ENCODE measurements at regions not wholly inside any gene's neighbourhood (a gene's known extent, or its start where the extent isn't known, plus 50 kb on each side); places are given as distances from the start of the nearest gene placed in this dataset.

DNA sequence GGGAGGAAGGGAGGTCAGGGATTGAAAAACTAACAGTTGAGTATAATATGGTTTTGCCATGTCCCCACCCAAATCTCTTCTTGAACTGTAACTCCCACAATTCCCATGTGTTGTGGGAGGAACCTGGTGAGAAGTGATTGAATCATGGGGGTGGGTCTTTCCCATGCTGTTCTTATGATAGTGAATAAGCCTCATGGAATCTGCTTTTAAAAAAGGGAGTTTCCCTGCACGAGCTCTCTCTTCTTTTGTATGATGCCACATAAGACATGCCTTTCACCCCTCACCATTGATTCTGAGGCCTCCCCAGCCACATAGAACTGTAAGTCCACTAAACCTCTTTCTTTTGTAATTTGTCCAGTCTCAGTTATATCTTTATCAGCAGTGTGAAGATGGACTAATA lies 833.4 kb upstream of the MAP3K7 start:
- H3K27me3 ChIP-seq (ENCODE audit: control insufficient read depth in 4 of 4, insufficient read depth in 4 of 4, low read length in 3 of 4), result no peaks in the 10 kb centered on the region
- peaks cover 0 to 9% (median 0%) of the 10 kb centered on the region in 4 donors for H3K9me3 ChIP-seq (ENCODE audit: control insufficient read depth in 4 of 4, low read length in 3 of 4)
- H3K9ac ChIP-seq (ENCODE audit: low read depth in 1 of 2, low read length in 2 of 2), result no peak overlapping the region
- TF ChIP-seq ATF3 (IDR thresholded peaks at IDR 0.05) (no peak), FOXA1 (IDR thresholded peaks at IDR 0.05) (no peak), RAD21 (IDR thresholded peaks at IDR 0.05) (no peak), EGR1 (IDR thresholded peaks at IDR 0.05; ENCODE audit: low read depth in 2 of 2) (no peak), SP1 (IDR thresholded peaks at IDR 0.05) (no peak), RXRA (IDR thresholded peaks at IDR 0.05) (no peak), CTCF (IDR thresholded peaks at IDR 0.05; ENCODE audit: low read depth, low read length, missing input control) (no peak), NR2F2 (IDR thresholded peaks at IDR 0.05) (no peak), TAF1 (conservative IDR thresholded peaks at IDR 0.05) (no peak), JUND (IDR thresholded peaks at IDR 0.05) (no peak), HNF4A (conservative IDR thresholded peaks at IDR 0.05) (no peak), HNF4G (IDR thresholded peaks at IDR 0.05) (no peak), FOXA2 (IDR thresholded peaks at IDR 0.05) (no peak), YY1 (IDR thresholded peaks at IDR 0.05) (no peak), GABPA (IDR thresholded peaks at IDR 0.05 in 1 of 2, conservative IDR thresholded peaks at IDR 0.05 in 1 of 2) (no peak)
- TF ChIP-seq, protein P1, sequence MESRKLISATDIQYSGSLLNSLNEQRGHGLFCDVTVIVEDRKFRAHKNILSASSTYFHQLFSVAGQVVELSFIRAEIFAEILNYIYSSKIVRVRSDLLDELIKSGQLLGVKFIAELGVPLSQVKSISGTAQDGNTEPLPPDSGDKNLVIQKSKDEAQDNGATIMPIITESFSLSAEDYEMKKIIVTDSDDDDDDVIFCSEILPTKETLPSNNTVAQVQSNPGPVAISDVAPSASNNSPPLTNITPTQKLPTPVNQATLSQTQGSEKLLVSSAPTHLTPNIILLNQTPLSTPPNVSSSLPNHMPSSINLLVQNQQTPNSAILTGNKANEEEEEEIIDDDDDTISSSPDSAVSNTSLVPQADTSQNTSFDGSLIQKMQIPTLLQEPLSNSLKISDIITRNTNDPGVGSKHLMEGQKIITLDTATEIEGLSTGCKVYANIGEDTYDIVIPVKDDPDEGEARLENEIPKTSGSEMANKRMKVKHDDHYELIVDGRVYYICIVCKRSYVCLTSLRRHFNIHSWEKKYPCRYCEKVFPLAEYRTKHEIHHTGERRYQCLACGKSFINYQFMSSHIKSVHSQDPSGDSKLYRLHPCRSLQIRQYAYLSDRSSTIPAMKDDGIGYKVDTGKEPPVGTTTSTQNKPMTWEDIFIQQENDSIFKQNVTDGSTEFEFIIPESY (IDR thresholded peaks at IDR 0.05), result no peak
- TF ChIP-seq, protein P2, sequence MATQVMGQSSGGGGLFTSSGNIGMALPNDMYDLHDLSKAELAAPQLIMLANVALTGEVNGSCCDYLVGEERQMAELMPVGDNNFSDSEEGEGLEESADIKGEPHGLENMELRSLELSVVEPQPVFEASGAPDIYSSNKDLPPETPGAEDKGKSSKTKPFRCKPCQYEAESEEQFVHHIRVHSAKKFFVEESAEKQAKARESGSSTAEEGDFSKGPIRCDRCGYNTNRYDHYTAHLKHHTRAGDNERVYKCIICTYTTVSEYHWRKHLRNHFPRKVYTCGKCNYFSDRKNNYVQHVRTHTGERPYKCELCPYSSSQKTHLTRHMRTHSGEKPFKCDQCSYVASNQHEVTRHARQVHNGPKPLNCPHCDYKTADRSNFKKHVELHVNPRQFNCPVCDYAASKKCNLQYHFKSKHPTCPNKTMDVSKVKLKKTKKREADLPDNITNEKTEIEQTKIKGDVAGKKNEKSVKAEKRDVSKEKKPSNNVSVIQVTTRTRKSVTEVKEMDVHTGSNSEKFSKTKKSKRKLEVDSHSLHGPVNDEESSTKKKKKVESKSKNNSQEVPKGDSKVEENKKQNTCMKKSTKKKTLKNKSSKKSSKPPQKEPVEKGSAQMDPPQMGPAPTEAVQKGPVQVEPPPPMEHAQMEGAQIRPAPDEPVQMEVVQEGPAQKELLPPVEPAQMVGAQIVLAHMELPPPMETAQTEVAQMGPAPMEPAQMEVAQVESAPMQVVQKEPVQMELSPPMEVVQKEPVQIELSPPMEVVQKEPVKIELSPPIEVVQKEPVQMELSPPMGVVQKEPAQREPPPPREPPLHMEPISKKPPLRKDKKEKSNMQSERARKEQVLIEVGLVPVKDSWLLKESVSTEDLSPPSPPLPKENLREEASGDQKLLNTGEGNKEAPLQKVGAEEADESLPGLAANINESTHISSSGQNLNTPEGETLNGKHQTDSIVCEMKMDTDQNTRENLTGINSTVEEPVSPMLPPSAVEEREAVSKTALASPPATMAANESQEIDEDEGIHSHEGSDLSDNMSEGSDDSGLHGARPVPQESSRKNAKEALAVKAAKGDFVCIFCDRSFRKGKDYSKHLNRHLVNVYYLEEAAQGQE (IDR thresholded peaks at IDR 0.05), result no peak
- TF ChIP-seq, protein P3, sequence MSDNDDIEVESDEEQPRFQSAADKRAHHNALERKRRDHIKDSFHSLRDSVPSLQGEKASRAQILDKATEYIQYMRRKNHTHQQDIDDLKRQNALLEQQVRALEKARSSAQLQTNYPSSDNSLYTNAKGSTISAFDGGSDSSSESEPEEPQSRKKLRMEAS (IDR thresholded peaks at IDR 0.05), result no peak
- no peaks in the 10 kb centered on the region for H3K36me3 ChIP-seq (ENCODE audit: control insufficient read depth in 4 of 4, insufficient read depth in 3 of 4, low read depth in 1 of 4, low read length in 3 of 4)
- H3K27ac ChIP-seq (ENCODE audit: low read depth in 1 of 2, low read length in 2 of 2), result no peak overlapping the region
- H3K4me1 ChIP-seq (ENCODE audit: control insufficient read depth in 4 of 4, insufficient read depth in 4 of 4, low read length in 3 of 4), result no peaks in the 10 kb centered on the region
- H3K4me3 ChIP-seq (ENCODE audit: low read depth in 1 of 3, low read length in 3 of 3), result no peak overlapping the region
- 63% methylated on average over 1 of the region's 1 CpG for WGBS
- no peak for DNase-seq (ENCODE audit: low spot score)

Data from liver (tissue), 8 donors.